ENCODE measurements at regions not wholly inside any gene's neighbourhood (a gene's known extent, or its start where the extent isn't known, plus 50 kb on each side); places are given as distances from the start of the nearest gene placed in this dataset.

DNA sequence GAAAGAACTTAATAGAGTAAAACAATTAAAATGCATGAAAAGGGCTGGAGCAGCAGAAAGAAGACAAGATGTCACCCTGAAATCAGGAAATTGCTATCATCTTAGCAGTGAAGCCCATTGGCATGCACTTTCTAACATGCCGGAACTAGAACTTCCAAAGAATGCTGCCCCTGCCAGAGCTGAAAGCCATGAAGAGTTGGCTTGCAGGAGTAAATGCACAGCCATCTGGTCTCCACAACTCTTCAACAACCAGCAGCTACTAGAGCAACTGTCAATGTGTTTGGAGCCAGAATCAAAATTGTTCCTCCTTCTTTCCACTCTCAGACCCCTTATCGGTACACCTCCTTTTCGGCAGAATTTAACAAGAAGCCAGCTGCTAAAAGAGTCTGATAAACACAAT lies 414.1 kb downstream of the KCNH5 start:
- FAIRE-seq (no peak), DNase-seq (ENCODE audit: insufficient read length, low spot score) (no peak)
- TF ChIP-seq SPI1 (IDR thresholded peaks at IDR 0.05; ENCODE audit: low read depth, low read length) (no peak), POLR2A (IDR thresholded peaks at IDR 0.05; ENCODE audit: low read depth, low read length) (no peak), POU2F2 (IDR thresholded peaks at IDR 0.05; ENCODE audit: low read depth, low read length) (no peak), PAX5 (IDR thresholded peaks at IDR 0.05; ENCODE audit: insufficient read depth, low read length, severe bottlenecking) (no peak), POLR2AphosphoS5 (IDR thresholded peaks at IDR 0.05; ENCODE audit: low read depth, low read length) (no peak), TAF1 (IDR thresholded peaks at IDR 0.05; ENCODE audit: low read depth, low read length) (no peak)

DNA sequence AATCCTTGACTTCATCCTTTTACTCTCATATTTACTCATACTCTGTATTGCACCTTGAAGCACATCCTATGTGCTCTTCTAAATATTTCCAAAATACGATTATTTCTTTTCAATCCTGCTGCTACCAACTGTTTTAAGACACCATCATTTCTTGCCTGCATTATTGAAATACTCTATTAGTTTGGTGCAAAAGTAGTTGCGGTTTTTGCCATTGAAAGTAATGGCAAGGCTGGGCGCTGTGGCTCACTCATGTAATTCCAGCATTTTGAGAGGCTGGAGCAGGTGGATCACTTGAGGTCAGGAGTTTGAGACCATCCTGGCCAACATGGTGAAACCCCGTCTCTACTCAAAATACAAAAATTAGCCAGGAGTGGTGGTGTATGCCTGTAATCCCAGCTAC lies 412.5 kb downstream of the KCNH5 start:
- DNase-seq (ENCODE audit: insufficient read length, low spot score) (no peak), FAIRE-seq (no peak)
- TF ChIP-seq POLR2A (IDR thresholded peaks at IDR 0.05; ENCODE audit: low read depth, low read length) (no peak), POU2F2 (IDR thresholded peaks at IDR 0.05; ENCODE audit: low read depth, low read length) (no peak), TAF1 (IDR thresholded peaks at IDR 0.05; ENCODE audit: low read depth, low read length) (no peak), SPI1 (IDR thresholded peaks at IDR 0.05; ENCODE audit: low read depth, low read length) (no peak), PAX5 (IDR thresholded peaks at IDR 0.05; ENCODE audit: insufficient read depth, low read length, severe bottlenecking) (no peak), POLR2AphosphoS5 (IDR thresholded peaks at IDR 0.05; ENCODE audit: low read depth, low read length) (no peak)

DNA sequence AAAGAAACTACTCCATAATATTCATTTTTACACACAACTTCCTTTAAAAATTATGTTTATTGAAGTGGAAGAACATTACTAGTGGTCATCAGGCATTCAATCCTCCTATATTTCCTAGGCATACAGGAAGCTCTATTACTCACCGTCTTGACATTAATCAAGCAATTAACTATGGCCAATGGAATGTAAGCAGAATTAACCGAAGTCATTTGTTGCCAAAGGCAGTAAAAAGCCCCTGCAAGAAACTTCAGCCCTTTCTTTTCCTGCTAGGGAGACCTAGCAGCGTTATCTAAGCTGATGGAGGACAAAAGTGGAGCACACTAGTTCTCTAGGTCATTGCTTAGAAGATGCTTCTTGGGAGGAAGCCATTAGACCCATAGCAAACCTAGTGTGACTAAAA lies 399.6 kb downstream of the KCNH5 start:
- DNase-seq (ENCODE audit: insufficient read length, low spot score) (no peak), FAIRE-seq (no peak)
- TF ChIP-seq POLR2AphosphoS5 (IDR thresholded peaks at IDR 0.05; ENCODE audit: low read depth, low read length): no peak
- no peak for TF ChIP-seq PAX5 (IDR thresholded peaks at IDR 0.05; ENCODE audit: insufficient read depth, low read length, severe bottlenecking)
- TF ChIP-seq POU2F2 (IDR thresholded peaks at IDR 0.05; ENCODE audit: low read depth, low read length): no peak
- no peak for TF ChIP-seq SPI1 (IDR thresholded peaks at IDR 0.05; ENCODE audit: low read depth, low read length)
- no peak for TF ChIP-seq TAF1 (IDR thresholded peaks at IDR 0.05; ENCODE audit: low read depth, low read length)
- no peak for TF ChIP-seq POLR2A (IDR thresholded peaks at IDR 0.05; ENCODE audit: low read depth, low read length)

All from GM12891 (cell line).